DMS 273 treated with DMSO at 0.1 percent for 48 hours (cell line): ENCODE measurements at regions not wholly inside any gene's neighbourhood (a gene's known extent, or its start where the extent isn't known, plus 50 kb on each side); places are given as distances from the start of the nearest gene placed in this dataset.
A peak's percentile ranks its signal among the peaks of the same experiment; 100 is the strongest.

Source experiments
- DNase-seq: peaks from one replicate; lab custom pipeline; 2025; lab: John Stamatoyannopoulos, UW

GRCh38 chrX:76228499-76228898, 55.6 kb downstream of the PBDC1 start:
- no peak for DNase-seq

GRCh38 chrX:76248901-76249300, 76.0 kb downstream of the PBDC1 start:
- no peak for DNase-seq

- DNase-seq: no peak
Measured at GRCh38 chrX:76253432-76253831, 80.6 kb downstream of the PBDC1 start.

- DNase-seq: peak; percentile 13
Measured at GRCh38 chrX:76279007-76279406, 106.1 kb downstream of the PBDC1 start.
